GM18508 (cell line): ENCODE measurements at regions not wholly inside any gene's neighbourhood (a gene's known extent, or its start where the extent isn't known, plus 50 kb on each side); places are given as distances from the start of the nearest gene placed in this dataset.

Experiments
- ATAC-seq: cut with Tn5 transposase; IDR thresholded peaks from one replicate; pipeline ENCODE4 v1.9.1; 2021; ENCODE audit warnings: moderate number of reproducible peaks; ENCODE audit not compliant: insufficient read depth, unreplicated experiment

- ATAC-seq, result no peak
Observed at GRCh38 chr2:9681427-9681817, 50.6 kb upstream of the YWHAQ start.

GRCh38 chr2:9685637-9686036, 54.8 kb upstream of the YWHAQ start:
- ATAC-seq, result no peak

GRCh38 chr2:9686061-9686460, 55.3 kb upstream of the YWHAQ start:
- no peak for ATAC-seq

GRCh38 chr2:9690252-9690651, 59.5 kb upstream of the YWHAQ start:
- no peak for ATAC-seq

GRCh38 chr2:9690716-9691498, 60.1 kb upstream of the YWHAQ start:
- no peak for ATAC-seq

- no peak for ATAC-seq
Observed at GRCh38 chr2:9692456-9693195, 61.8 kb upstream of the YWHAQ start.

- no peak for ATAC-seq
Observed at GRCh38 chr2:9693196-9693491, 62.3 kb upstream of the YWHAQ start.

GRCh38 chr2:9693646-9694045, 62.8 kb upstream of the YWHAQ start:
- ATAC-seq, result no peak

- no peak for ATAC-seq
Observed at GRCh38 chr2:9694661-9695234, 64.0 kb upstream of the YWHAQ start.

GRCh38 chr2:9695941-9696340, 65.1 kb upstream of the YWHAQ start:
- ATAC-seq, result no peak

- no peak for ATAC-seq
Observed at GRCh38 chr2:9696731-9697130, 65.9 kb upstream of the YWHAQ start.

GRCh38 chr2:9697909-9698308, 67.1 kb upstream of the YWHAQ start:
- no peak for ATAC-seq

- no peak for ATAC-seq
Observed at GRCh38 chr2:9699139-9700108, 68.6 kb upstream of the YWHAQ start.

GRCh38 chr2:9700109-9700495, 69.3 kb upstream of the YWHAQ start:
- no peak for ATAC-seq

- ATAC-seq, result no peak
Observed at GRCh38 chr2:9702604-9703084, 71.8 kb upstream of the YWHAQ start.

- no peak for ATAC-seq
Observed at GRCh38 chr2:9703085-9703678, 72.4 kb upstream of the YWHAQ start.

- no peak for ATAC-seq
Observed at GRCh38 chr2:9703701-9704221, 73.0 kb upstream of the YWHAQ start.

- ATAC-seq, result no peak
Observed at GRCh38 chr2:9704600-9704999, 73.8 kb upstream of the YWHAQ start.

- no peak for ATAC-seq
Observed at GRCh38 chr2:9705196-9705595, 74.4 kb upstream of the YWHAQ start.

GRCh38 chr2:9707008-9707407, 76.2 kb upstream of the YWHAQ start:
- no peak for ATAC-seq
